ENCODE measurements at regions not wholly inside any gene's neighbourhood (a gene's known extent, or its start where the extent isn't known, plus 50 kb on each side); places are given as distances from the start of the nearest gene placed in this dataset.

- Histone ChIP-seq H3K27ac (no peak overlapping the region), H3K4me3 (no peak overlapping the region), H3K27me3 (no peaks in the 10 kb centered on the region), H3K9me3 (no peaks in the 10 kb centered on the region), H3K4me1 (ENCODE audit: insufficient read depth) (peaks cover 3% of the 10 kb centered on the region), H3K36me3 (no peaks in the 10 kb centered on the region)
- WGBS, 3 donors: 31 to 35% (median 33%) methylated on average over 2 of the region's 2 CpGs
- intact Hi-C loops (cut with DNase I): no loop called here
- no peak for DNase-seq
- TF ChIP-seq CTCF (IDR thresholded peaks at IDR 0.05): no peak
These were observed 113.8 kb downstream of the PLEKHG1 start for GRCh38 chr6:150713487-150713886.

- intact Hi-C loops (cut with DNase I): no loop called here
- Histone ChIP-seq H3K9me3 (no peaks in the 10 kb centered on the region), H3K36me3 (no peaks in the 10 kb centered on the region), H3K4me1 (ENCODE audit: insufficient read depth) (peaks cover 3% of the 10 kb centered on the region), H3K27ac (no peak overlapping the region), H3K4me3 (no peak overlapping the region), H3K27me3 (no peaks in the 10 kb centered on the region)
- DNase-seq: no peak
- no peak for TF ChIP-seq CTCF (IDR thresholded peaks at IDR 0.05)
- no peak for TF ChIP-seq POLR2A (IDR thresholded peaks at IDR 0.05)
- no peak for TF ChIP-seq EP300 (IDR thresholded peaks at IDR 0.05)
- WGBS, 3 donors: 20 to 31% (median 27%) methylated on average over 3 of the region's 3 CpGs
These were observed 114.2 kb downstream of the PLEKHG1 start for GRCh38 chr6:150713931-150714330.

DNA sequence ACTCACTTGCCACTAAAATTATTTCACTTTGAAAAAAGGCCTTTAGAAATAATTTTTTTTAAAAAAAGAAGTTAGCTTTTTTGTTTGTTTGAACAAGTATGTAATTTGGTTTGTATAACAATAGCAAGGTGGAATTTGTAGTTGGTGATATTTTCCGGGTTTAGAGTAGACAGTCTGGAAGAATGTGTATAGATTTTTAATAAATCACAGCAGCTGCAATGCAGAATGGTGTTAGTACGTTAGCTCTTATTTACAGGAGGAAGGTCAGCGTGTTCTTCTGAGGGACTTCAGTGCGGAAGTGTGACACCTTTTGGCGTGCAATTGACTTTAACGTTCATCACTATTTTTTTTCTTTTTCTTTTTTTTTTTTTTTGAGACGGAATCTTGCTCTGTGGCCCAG lies 115.4 kb downstream of the PLEKHG1 start:
- TF ChIP-seq POLR2A (IDR thresholded peaks at IDR 0.05) (no peak), EP300 (IDR thresholded peaks at IDR 0.05) (no peak), CTCF (IDR thresholded peaks at IDR 0.05) (no peak)

DNA sequence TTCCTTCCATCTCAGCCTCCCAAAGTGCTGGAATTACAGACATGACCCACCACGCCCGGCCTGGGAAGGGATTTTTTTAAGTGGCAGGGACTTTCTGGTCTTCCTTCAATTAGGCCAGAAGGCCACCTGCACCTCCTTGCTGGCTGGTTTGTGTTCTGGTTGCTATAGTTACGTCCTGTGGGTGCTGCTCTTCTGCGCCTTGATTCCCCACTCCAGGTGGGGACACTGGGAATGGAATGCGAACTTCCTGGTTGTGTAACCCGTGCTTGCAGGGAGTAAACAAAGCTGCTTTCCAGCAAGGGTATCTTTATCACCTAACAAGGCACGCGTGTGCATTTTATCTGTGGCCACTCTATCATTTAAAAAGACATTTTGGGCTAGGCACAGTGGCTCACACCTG lies 117.7 kb downstream of the PLEKHG1 start:
- Histone ChIP-seq H3K27me3 (no peaks in the 10 kb centered on the region), H3K4me1 (ENCODE audit: insufficient read depth) (peaks cover 5% of the 10 kb centered on the region), H3K9me3 (no peaks in the 10 kb centered on the region), H3K27ac (no peak overlapping the region), H3K36me3 (no peaks in the 10 kb centered on the region), H3K4me3 (no peak overlapping the region)
- intact Hi-C loops (cut with DNase I): no loop called here
- TF ChIP-seq CTCF (IDR thresholded peaks at IDR 0.05) (no peak), POLR2A (IDR thresholded peaks at IDR 0.05) (no peak), EP300 (IDR thresholded peaks at IDR 0.05) (no peak)
- no peak for DNase-seq
- 87 to 93% (median 87%) methylated on average over 8 of the region's 8 CpGs for WGBS, 3 donors

More for the DNA sequence above, 115.4 kb downstream of the PLEKHG1 start:
- Histone ChIP-seq H3K27ac (no peak overlapping the region), H3K9me3 (no peaks in the 10 kb centered on the region), H3K27me3 (no peaks in the 10 kb centered on the region), H3K36me3 (no peaks in the 10 kb centered on the region), H3K4me1 (ENCODE audit: insufficient read depth) (peaks cover 3% of the 10 kb centered on the region), H3K4me3 (no peak overlapping the region)
- 68 to 81% (median 78%) methylated on average over 7 of the region's 7 CpGs for WGBS, 3 donors
- DNase-seq: no peak
- intact Hi-C loops (cut with DNase I): no loop called here
